ENCODE measurements at regions not wholly inside any gene's neighbourhood (a gene's known extent, or its start where the extent isn't known, plus 50 kb on each side); places are given as distances from the start of the nearest gene placed in this dataset.

GRCh38 chr16:47888734-47889133 is 267.1 kb downstream of the ABCC12 start:
- no peak overlapping the region for H3K27ac Mint-ChIP-seq
- peaks cover 28 to 33% of the 10 kb centered on the region in 2 donors for H3K27me3 Mint-ChIP-seq
- H3K4me3 Mint-ChIP-seq: no peak overlapping the region
- H3K36me3 Mint-ChIP-seq (ENCODE audit: insufficient read depth): no peaks in the 10 kb centered on the region
- H3K9me3 Mint-ChIP-seq: no peaks in the 10 kb centered on the region
- no peaks in the 10 kb centered on the region for H3K4me1 Mint-ChIP-seq (ENCODE audit: low read depth in 2 of 2)
- ATAC-seq (replicated peaks) (no peak), DNase-seq (no peak)

GRCh38 chr16:47888142-47888541 is 267.7 kb downstream of the ABCC12 start:
- Mint-ChIP-seq H3K4me3 (no peak overlapping the region), H3K27me3 (peaks cover 28 to 33% of the 10 kb centered on the region in 2 donors), H3K27ac (no peak overlapping the region), H3K36me3 (ENCODE audit: insufficient read depth) (no peaks in the 10 kb centered on the region), H3K4me1 (ENCODE audit: low read depth in 2 of 2) (no peaks in the 10 kb centered on the region), H3K9me3 (no peaks in the 10 kb centered on the region)
- no peak for ATAC-seq (replicated peaks)
- DNase-seq: no peak

- no peak for DNase-seq
- no peaks in the 10 kb centered on the region for H3K4me1 Mint-ChIP-seq (ENCODE audit: low read depth in 2 of 2)
- peaks cover 28 to 33% of the 10 kb centered on the region in 2 donors for H3K27me3 Mint-ChIP-seq
- no peak for ATAC-seq (replicated peaks)
- no peak overlapping the region for H3K27ac Mint-ChIP-seq
- no peaks in the 10 kb centered on the region for H3K36me3 Mint-ChIP-seq (ENCODE audit: insufficient read depth)
- H3K9me3 Mint-ChIP-seq: no peaks in the 10 kb centered on the region
- H3K4me3 Mint-ChIP-seq: no peak overlapping the region
Observed at GRCh38 chr16:47887496-47887895, 268.3 kb downstream of the ABCC12 start.

- no peaks in the 10 kb centered on the region for H3K9me3 Mint-ChIP-seq
- peaks cover 28 to 33% of the 10 kb centered on the region in 2 donors for H3K27me3 Mint-ChIP-seq
- ATAC-seq (replicated peaks): no peak
- no peak overlapping the region for H3K27ac Mint-ChIP-seq
- no peaks in the 10 kb centered on the region for H3K36me3 Mint-ChIP-seq (ENCODE audit: insufficient read depth)
- DNase-seq: no peak
- H3K4me3 Mint-ChIP-seq: no peak overlapping the region
- no peaks in the 10 kb centered on the region for H3K4me1 Mint-ChIP-seq (ENCODE audit: low read depth in 2 of 2)
Observed at GRCh38 chr16:47886631-47887415, 269.0 kb downstream of the ABCC12 start.

- no peak for DNase-seq
- H3K4me1 Mint-ChIP-seq (ENCODE audit: low read depth in 2 of 2): no peaks in the 10 kb centered on the region
- H3K4me3 Mint-ChIP-seq: no peak overlapping the region
- no peak overlapping the region for H3K27ac Mint-ChIP-seq
- H3K9me3 Mint-ChIP-seq: no peaks in the 10 kb centered on the region
- H3K36me3 Mint-ChIP-seq (ENCODE audit: insufficient read depth): no peaks in the 10 kb centered on the region
- ATAC-seq (replicated peaks): no peak
- peaks cover 28 to 33% of the 10 kb centered on the region in 2 donors for H3K27me3 Mint-ChIP-seq
Observed at GRCh38 chr16:47886139-47886538, 269.7 kb downstream of the ABCC12 start.

GRCh38 chr16:47885489-47885888 is 270.3 kb downstream of the ABCC12 start:
- no peak overlapping the region for H3K4me3 Mint-ChIP-seq
- peaks cover 28 to 33% of the 10 kb centered on the region in 2 donors for H3K27me3 Mint-ChIP-seq
- no peaks in the 10 kb centered on the region for H3K36me3 Mint-ChIP-seq (ENCODE audit: insufficient read depth)
- H3K9me3 Mint-ChIP-seq: no peaks in the 10 kb centered on the region
- DNase-seq: no peak
- H3K4me1 Mint-ChIP-seq (ENCODE audit: low read depth in 2 of 2): no peaks in the 10 kb centered on the region
- no peak overlapping the region for H3K27ac Mint-ChIP-seq
- no peak for ATAC-seq (replicated peaks)

GRCh38 chr16:47884116-47884725 is 271.6 kb downstream of the ABCC12 start:
- Mint-ChIP-seq H3K36me3 (ENCODE audit: insufficient read depth) (no peaks in the 10 kb centered on the region), H3K27ac (no peak overlapping the region), H3K4me3 (no peak overlapping the region), H3K4me1 (ENCODE audit: low read depth in 2 of 2) (no peaks in the 10 kb centered on the region), H3K27me3 (peaks cover 21 to 25% of the 10 kb centered on the region in 2 donors), H3K9me3 (no peaks in the 10 kb centered on the region)
- no peak for ATAC-seq (replicated peaks)
- DNase-seq: no peak

- no peak for ATAC-seq (replicated peaks)
Observed at GRCh38 chr16:47881574-47881973, 274.2 kb downstream of the ABCC12 start.

GRCh38 chr16:47880653-47881052 is 275.1 kb downstream of the ABCC12 start:
- ATAC-seq (replicated peaks) (no peak), DNase-seq (no peak)
- Mint-ChIP-seq H3K9me3 (no peaks in the 10 kb centered on the region), H3K27ac (no peak overlapping the region), H3K4me3 (no peak overlapping the region), H3K36me3 (ENCODE audit: insufficient read depth) (no peaks in the 10 kb centered on the region), H3K27me3 (peaks cover 7 to 8% of the 10 kb centered on the region in 2 donors), H3K4me1 (ENCODE audit: low read depth in 2 of 2) (no peaks in the 10 kb centered on the region)

More at GRCh38 chr16:47881574-47881973, 274.2 kb downstream of the ABCC12 start:
- Mint-ChIP-seq H3K4me3 (no peak overlapping the region), H3K36me3 (ENCODE audit: insufficient read depth) (no peaks in the 10 kb centered on the region), H3K27ac (no peak overlapping the region), H3K9me3 (no peaks in the 10 kb centered on the region), H3K27me3 (peaks cover 7 to 8% of the 10 kb centered on the region in 2 donors), H3K4me1 (ENCODE audit: low read depth in 2 of 2) (no peaks in the 10 kb centered on the region)
- no peak for DNase-seq

- Mint-ChIP-seq H3K27ac (no peak overlapping the region), H3K27me3 (peaks cover 11 to 33% of the 10 kb centered on the region in 2 donors), H3K4me3 (no peak overlapping the region), H3K9me3 (peaks cover 1 to 8% of the 10 kb centered on the region in 2 donors), H3K4me1 (ENCODE audit: low read depth in 2 of 2) (no peaks in the 10 kb centered on the region), H3K36me3 (ENCODE audit: insufficient read depth) (no peaks in the 10 kb centered on the region)
- no peak for DNase-seq
- ATAC-seq (replicated peaks): no peak
Observed at GRCh38 chr16:47877166-47877565, 278.6 kb downstream of the ABCC12 start.

- DNase-seq (no peak), ATAC-seq (replicated peaks) (no peak)
- Mint-ChIP-seq H3K4me3 (no peak overlapping the region), H3K4me1 (ENCODE audit: low read depth in 2 of 2) (no peaks in the 10 kb centered on the region), H3K36me3 (ENCODE audit: insufficient read depth) (no peaks in the 10 kb centered on the region), H3K27me3 (peaks cover 11 to 39% of the 10 kb centered on the region in 2 donors), H3K27ac (no peak overlapping the region), H3K9me3 (peaks cover 1 to 8% of the 10 kb centered on the region in 2 donors)
Observed at GRCh38 chr16:47876511-47876910, 279.3 kb downstream of the ABCC12 start.

GRCh38 chr16:47873434-47873833 is 282.4 kb downstream of the ABCC12 start:
- no peak overlapping the region for H3K27ac Mint-ChIP-seq
- no peak overlapping the region for H3K4me3 Mint-ChIP-seq
- H3K9me3 Mint-ChIP-seq: peaks cover 6 to 8% of the 10 kb centered on the region in 2 donors
- no peaks in the 10 kb centered on the region for H3K4me1 Mint-ChIP-seq (ENCODE audit: low read depth in 2 of 2)
- ATAC-seq (replicated peaks): no peak
- H3K36me3 Mint-ChIP-seq (ENCODE audit: insufficient read depth): no peaks in the 10 kb centered on the region
- peaks cover 25 to 44% of the 10 kb centered on the region in 2 donors for H3K27me3 Mint-ChIP-seq
- DNase-seq: no peak

GRCh38 chr16:47872225-47872624 is 283.6 kb downstream of the ABCC12 start:
- Mint-ChIP-seq H3K4me3 (no peak overlapping the region), H3K9me3 (peaks cover 8% of the 10 kb centered on the region in 2 donors), H3K27ac (no peak overlapping the region), H3K4me1 (ENCODE audit: low read depth in 2 of 2) (no peaks in the 10 kb centered on the region), H3K36me3 (ENCODE audit: insufficient read depth) (no peaks in the 10 kb centered on the region), H3K27me3 (peaks cover 25 to 40% of the 10 kb centered on the region in 2 donors)
- ATAC-seq (replicated peaks) (no peak), DNase-seq (no peak)

- Mint-ChIP-seq H3K36me3 (ENCODE audit: insufficient read depth) (no peaks in the 10 kb centered on the region), H3K4me3 (no peak overlapping the region), H3K27me3 (peaks cover 43 to 49% of the 10 kb centered on the region in 2 donors), H3K9me3 (peaks cover 0 to 7% of the 10 kb centered on the region in 2 donors), H3K27ac (no peak overlapping the region), H3K4me1 (ENCODE audit: low read depth in 2 of 2) (no peaks in the 10 kb centered on the region)
- DNase-seq: no peak
- ATAC-seq (replicated peaks): no peak
Observed at GRCh38 chr16:47866423-47866822, 289.4 kb downstream of the ABCC12 start.
